HEK293 (cell line): ENCODE measurements at regions not wholly inside any gene's neighbourhood (a gene's known extent, or its start where the extent isn't known, plus 50 kb on each side); places are given as distances from the start of the nearest gene placed in this dataset.
A peak's percentile ranks its signal among the peaks of the same experiment; 100 is the strongest.

Source experiments
- CTCF ChIA-PET: fragments of 350-600 bp; formaldehyde crosslinking; extraction: SDS; loops from one replicate; lab custom pipeline; 2021; ENCODE audit warnings: antibody characterized with exemption; lab: Yijun Ruan, JAX
- POLR2A ChIA-PET: fragments of 300-600 bp; formaldehyde crosslinking; extraction: SDS; loops from one replicate; lab custom pipeline; 2020; ENCODE audit warnings: antibody characterized with exemption, inconsistent platforms; lab: Yijun Ruan, JAX
- H3K27ac ChIP-seq: fragments of 200-500 bp; sonication (Bioruptor generic); 2 replicates; pipeline ENCODE4 v1.5.1; 2014; ENCODE audit warnings: low read depth, low read length, control low read depth, inconsistent platforms; ENCODE audit errors: extremely low read depth
- H3K36me3 ChIP-seq, 2 experiments: fragments of 200-500 bp in 1 of 2; sonication (Bioruptor generic) in 1 of 2; 1 replicate in 1 of 2; 2 replicates in 1 of 2; pipeline ENCODE4 v1.5.1; 2014 to 2017; ENCODE audit warnings: inconsistent platforms in 2 of 2, low read length in 2 of 2; ENCODE audit not compliant: control insufficient read depth in 2 of 2, insufficient read depth in 1 of 2
- H3K4me1 ChIP-seq: fragments of 200-500 bp; sonication (Bioruptor generic); 2 replicates; pipeline ENCODE4 v1.5.1; 2014; ENCODE audit warnings: mild to moderate bottlenecking, low read length, inconsistent platforms; ENCODE audit not compliant: control insufficient read depth, insufficient read depth
- H3K4me3 ChIP-seq: 2 replicates; pipeline ENCODE4 v1.5.1; 2011; ENCODE audit warnings: low read depth, mild to moderate bottlenecking, control low read depth, low read length, moderate library complexity
- H3K9me3 ChIP-seq: fragments of 200-500 bp; sonication (Bioruptor generic); 2 replicates; pipeline ENCODE4 v1.5.1; 2014; ENCODE audit warnings: low read depth, low read length, inconsistent platforms; ENCODE audit not compliant: control insufficient read depth, insufficient read depth
- AEBP2 ChIP-seq: fragments of 450-650 bp; formaldehyde crosslinking; IDR thresholded peaks from 2 replicates; pipeline ENCODE4 v1.5.1; 2016; ENCODE audit warnings: missing biosample characterization, missing genetic modification characterization, borderline replicate concordance
- CTCF ChIP-seq: fragments of 450-650 bp; formaldehyde crosslinking; IDR thresholded peaks from 2 replicates; pipeline ENCODE4 v1.5.1; 2016; ENCODE audit warnings: missing biosample characterization, missing genetic modification characterization
- ELK4 ChIP-seq: IDR thresholded peaks from 2 replicates; pipeline ENCODE4 v1.6.1; 2011; ENCODE audit warnings: mild to moderate bottlenecking, low read depth, low read length, borderline replicate concordance
- TRIM28 ChIP-seq: IDR thresholded peaks from 2 replicates; pipeline ENCODE4 v1.6.1; 2011; ENCODE audit warnings: low read length, control low read depth, borderline replicate concordance
- TSHZ1 ChIP-seq: fragments of 450-650 bp; formaldehyde crosslinking; IDR thresholded peaks from 2 replicates; pipeline ENCODE4 v1.5.1; 2016; ENCODE audit warnings: missing biosample characterization, missing genetic modification characterization, borderline replicate concordance
- ZIC2 ChIP-seq: fragments of 450-650 bp; formaldehyde crosslinking; IDR thresholded peaks from 2 replicates; pipeline ENCODE4 v1.5.1; 2016; ENCODE audit warnings: missing biosample characterization, missing genetic modification characterization
- ZNF18 ChIP-seq: fragments of 450-650 bp; formaldehyde crosslinking; IDR thresholded peaks from 2 replicates; pipeline ENCODE4 v1.5.1; 2016; ENCODE audit warnings: missing biosample characterization, missing genetic modification characterization
- ZNF2 ChIP-seq: fragments of 450-650 bp; formaldehyde crosslinking; IDR thresholded peaks from 2 replicates; pipeline ENCODE4 v1.5.1; 2016; ENCODE audit warnings: missing biosample characterization, missing genetic modification characterization
- ZNF335 ChIP-seq: fragments of 450-650 bp; formaldehyde crosslinking; conservative IDR thresholded peaks from 2 replicates; pipeline ENCODE4 v1.5.1; 2016; ENCODE audit warnings: missing biosample characterization, missing genetic modification characterization
- ZNF37A ChIP-seq: fragments of 450-650 bp; IDR thresholded peaks from 2 replicates; pipeline ENCODE4 v1.5.1; 2018; ENCODE audit warnings: missing biosample characterization, missing genetic modification characterization
- ZNF433 ChIP-seq: fragments of 450-650 bp; formaldehyde crosslinking; IDR thresholded peaks from 2 replicates; pipeline ENCODE4 v1.5.1; 2016; ENCODE audit warnings: missing biosample characterization, missing genetic modification characterization, low read depth
- ZNF544 ChIP-seq: fragments of 450-650 bp; formaldehyde crosslinking; IDR thresholded peaks from 2 replicates; pipeline ENCODE4 v1.5.0; 2017; ENCODE audit warnings: missing biosample characterization, missing genetic modification characterization
- ZNF580 ChIP-seq: fragments of 450-650 bp; formaldehyde crosslinking; IDR thresholded peaks from 2 replicates; pipeline ENCODE4 v1.5.1; 2016; ENCODE audit warnings: missing biosample characterization, missing genetic modification characterization
- ZNF623 ChIP-seq: fragments of 450-650 bp; formaldehyde crosslinking; IDR thresholded peaks from 2 replicates; pipeline ENCODE4 v1.5.1; 2016; ENCODE audit warnings: missing biosample characterization, missing genetic modification characterization
- ZNF670 ChIP-seq: fragments of 450-650 bp; formaldehyde crosslinking; IDR thresholded peaks from 2 replicates; pipeline ENCODE4 v1.5.1; 2016; ENCODE audit warnings: missing biosample characterization, missing genetic modification characterization, low read depth
- ZSCAN18 ChIP-seq: fragments of 450-650 bp; formaldehyde crosslinking; IDR thresholded peaks from 2 replicates; pipeline ENCODE4 v1.5.1; 2016; ENCODE audit warnings: missing biosample characterization, missing genetic modification characterization
- ZSCAN30 ChIP-seq: fragments of 450-650 bp; IDR thresholded peaks from 2 replicates; pipeline ENCODE4 v1.5.1; 2018; ENCODE audit warnings: missing biosample characterization, mild to moderate bottlenecking, missing genetic modification characterization, moderate library complexity

- TF ChIP-seq CTCF (tag by site-specific recombination) (peak; percentile 52; the same call in 1 of the 2 replicates), ZNF544 (tag by site-specific recombination) (no peak), TRIM28 (0 out of 2 replicates have a peak, but pooled peaks have one; percentile 74), ZNF670 (tag by site-specific recombination) (no peak), ZSCAN30 (tag by site-specific recombination) (0 out of 2 replicates have a peak, but pooled peaks have one; percentile 19), ZNF335 (0 out of 2 replicates have a peak, but pooled peaks have one; percentile 23), ZNF623 (tag by site-specific recombination) (no peak), ZNF18 (tag by site-specific recombination) (peak; percentile 83), ZIC2 (tag by site-specific recombination) (no peak), ZNF433 (tag by site-specific recombination) (no peak)
These were observed 481.1 kb upstream of the ZNF608 start (continued) for GRCh38 chr5:125227333-125228095.

- no peaks in the 10 kb centered on the region for H3K9me3 ChIP-seq
- ChIA-PET CTCF (interaction anchor here (0.6 to 1.9 kb wide), 8 partner anchors 8 to 985 kb away, joined by 3 to 12 read pairs (median 4); no protein-coding TSS in a partner anchor), POLR2A (no interaction called here)
- H3K4me1 ChIP-seq, result peaks cover 5% of the 10 kb centered on the region; the same call in 1 of the 2 replicates
- H3K36me3 ChIP-seq, result no peaks in the 10 kb centered on the region
- no peak overlapping the region for H3K27ac ChIP-seq
- no peak overlapping the region for H3K4me3 ChIP-seq
- TF ChIP-seq ELK4 (no peak), AEBP2 (tag by site-specific recombination) (no peak), ZNF37A (no peak), ZNF2 (tag by site-specific recombination) (no peak), CTCF (tag by site-specific recombination) (no peak), TSHZ1 (tag by site-specific recombination) (no peak), ZSCAN18 (tag by site-specific recombination) (no peak), ZNF580 (tag by site-specific recombination) (no peak), ZNF18 (tag by site-specific recombination) (no peak)
These were observed 482.1 kb upstream of the ZNF608 start for GRCh38 chr5:125228363-125229070.
